HEK293 (cell line): ENCODE measurements at regions not wholly inside any gene's neighbourhood (a gene's known extent, or its start where the extent isn't known, plus 50 kb on each side); places are given as distances from the start of the nearest gene placed in this dataset.
"Not testable (repeated sequence)": the region's sequence is repeated elsewhere in the genome, so short reads cannot be mapped to it uniquely, and the experiment has no call there.

Experiments used
- KLF8 ChIP-seq: fragments of 450-650 bp; formaldehyde crosslinking; IDR thresholded peaks from 2 replicates; pipeline ENCODE4 v1.5.1; 2016; ENCODE audit warnings: missing biosample characterization, missing genetic modification characterization
- KLF9 ChIP-seq: fragments of 450-650 bp; formaldehyde crosslinking; IDR thresholded peaks from 2 replicates; pipeline ENCODE4 v1.5.1; 2016; ENCODE audit warnings: missing biosample characterization, missing genetic modification characterization, low read depth
- ZNF169 ChIP-seq: fragments of 450-650 bp; formaldehyde crosslinking; IDR thresholded peaks from 2 replicates; pipeline ENCODE4 v1.5.1; 2016; ENCODE audit warnings: missing biosample characterization, missing genetic modification characterization
- ZNF292 ChIP-seq: fragments of 450-650 bp; formaldehyde crosslinking; IDR thresholded peaks from 2 replicates; pipeline ENCODE4 v1.5.1; 2016; ENCODE audit warnings: low read depth, missing biosample characterization, missing genetic modification characterization, borderline replicate concordance
- ZNF624 ChIP-seq: fragments of 450-650 bp; formaldehyde crosslinking; IDR thresholded peaks from 2 replicates; pipeline ENCODE4 v1.5.1; 2017; ENCODE audit warnings: missing biosample characterization, missing genetic modification characterization
- TF ChIP-seq, protein P1 (sequence below): fragments of 450-650 bp; formaldehyde crosslinking; IDR thresholded peaks from 2 replicates; pipeline ENCODE4 v1.5.1; 2016; ENCODE audit warnings: missing biosample characterization, missing genetic modification characterization
- TF ChIP-seq, protein P2 (sequence below): fragments of 450-650 bp; formaldehyde crosslinking; IDR thresholded peaks from 2 replicates; pipeline ENCODE4 v1.5.1; 2016; ENCODE audit warnings: missing biosample characterization, missing genetic modification characterization, low read depth

DNA sequence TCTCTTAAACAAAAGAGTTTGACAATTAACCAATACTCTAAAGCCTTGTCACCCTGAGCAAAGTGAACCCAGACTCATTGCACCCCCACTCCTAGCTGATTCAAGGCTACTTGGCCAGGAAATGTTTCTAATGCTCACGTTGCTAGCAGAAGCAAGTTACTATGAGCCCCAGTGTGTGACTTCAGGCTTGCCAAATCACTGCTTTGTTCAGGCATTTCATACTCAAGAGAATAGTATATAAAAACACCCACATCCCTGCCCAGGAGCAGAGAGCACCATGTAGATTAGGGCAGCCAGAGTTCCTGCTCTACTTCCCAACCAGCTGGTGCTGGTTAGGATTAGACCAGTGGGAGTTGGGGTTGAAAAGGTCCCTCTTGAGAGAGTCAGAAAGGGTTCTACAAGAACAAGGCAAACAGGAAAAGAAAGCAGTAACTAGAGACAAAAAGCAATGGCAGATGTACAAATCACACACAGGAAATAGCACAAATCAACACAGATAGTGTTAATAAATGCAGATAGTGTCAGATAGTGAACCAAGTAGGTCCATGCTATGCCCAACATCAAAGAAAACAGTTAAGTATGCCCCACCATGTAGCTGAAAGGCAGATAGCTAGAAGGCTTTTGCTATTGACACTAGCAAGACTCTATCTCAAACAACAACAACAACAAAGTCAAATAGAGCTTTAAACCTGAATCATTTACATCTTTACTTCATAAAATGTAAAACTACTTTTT is 314.3 kb downstream of the GOLGA6L6 start:
- TF ChIP-seq, protein P1, sequence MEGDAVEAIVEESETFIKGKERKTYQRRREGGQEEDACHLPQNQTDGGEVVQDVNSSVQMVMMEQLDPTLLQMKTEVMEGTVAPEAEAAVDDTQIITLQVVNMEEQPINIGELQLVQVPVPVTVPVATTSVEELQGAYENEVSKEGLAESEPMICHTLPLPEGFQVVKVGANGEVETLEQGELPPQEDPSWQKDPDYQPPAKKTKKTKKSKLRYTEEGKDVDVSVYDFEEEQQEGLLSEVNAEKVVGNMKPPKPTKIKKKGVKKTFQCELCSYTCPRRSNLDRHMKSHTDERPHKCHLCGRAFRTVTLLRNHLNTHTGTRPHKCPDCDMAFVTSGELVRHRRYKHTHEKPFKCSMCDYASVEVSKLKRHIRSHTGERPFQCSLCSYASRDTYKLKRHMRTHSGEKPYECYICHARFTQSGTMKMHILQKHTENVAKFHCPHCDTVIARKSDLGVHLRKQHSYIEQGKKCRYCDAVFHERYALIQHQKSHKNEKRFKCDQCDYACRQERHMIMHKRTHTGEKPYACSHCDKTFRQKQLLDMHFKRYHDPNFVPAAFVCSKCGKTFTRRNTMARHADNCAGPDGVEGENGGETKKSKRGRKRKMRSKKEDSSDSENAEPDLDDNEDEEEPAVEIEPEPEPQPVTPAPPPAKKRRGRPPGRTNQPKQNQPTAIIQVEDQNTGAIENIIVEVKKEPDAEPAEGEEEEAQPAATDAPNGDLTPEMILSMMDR (tag by site-specific recombination) = not testable (repeated sequence)
- not testable (repeated sequence) for TF ChIP-seq ZNF169 (tag by site-specific recombination); ZNF292 (tag by site-specific recombination); ZNF624; KLF8 (tag by site-specific recombination); KLF9
- TF ChIP-seq, protein P2, sequence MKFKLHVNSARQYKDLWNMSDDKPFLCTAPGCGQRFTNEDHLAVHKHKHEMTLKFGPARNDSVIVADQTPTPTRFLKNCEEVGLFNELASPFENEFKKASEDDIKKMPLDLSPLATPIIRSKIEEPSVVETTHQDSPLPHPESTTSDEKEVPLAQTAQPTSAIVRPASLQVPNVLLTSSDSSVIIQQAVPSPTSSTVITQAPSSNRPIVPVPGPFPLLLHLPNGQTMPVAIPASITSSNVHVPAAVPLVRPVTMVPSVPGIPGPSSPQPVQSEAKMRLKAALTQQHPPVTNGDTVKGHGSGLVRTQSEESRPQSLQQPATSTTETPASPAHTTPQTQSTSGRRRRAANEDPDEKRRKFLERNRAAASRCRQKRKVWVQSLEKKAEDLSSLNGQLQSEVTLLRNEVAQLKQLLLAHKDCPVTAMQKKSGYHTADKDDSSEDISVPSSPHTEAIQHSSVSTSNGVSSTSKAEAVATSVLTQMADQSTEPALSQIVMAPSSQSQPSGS (tag by site-specific recombination) = not testable (repeated sequence)
